Ishikawa (cell line): ENCODE measurements at regions not wholly inside any gene's neighbourhood (a gene's known extent, or its start where the extent isn't known, plus 50 kb on each side); places are given as distances from the start of the nearest gene placed in this dataset.

ENCODE experiments used
- CREB1 ChIP-seq: IDR thresholded peaks from 2 replicates; pipeline ENCODE4 v1.6.1; 2012; ENCODE audit warnings: low read depth
- EGR1 ChIP-seq: IDR thresholded peaks from 2 replicates; pipeline ENCODE4 v1.6.1; 2012
- EP300 ChIP-seq: IDR thresholded peaks from 2 replicates; pipeline ENCODE4 v1.6.1; 2012; ENCODE audit warnings: borderline replicate concordance
- NFIC ChIP-seq: IDR thresholded peaks from 2 replicates; pipeline ENCODE4 v1.6.1; 2012
- TAF1 ChIP-seq: IDR thresholded peaks from 2 replicates; pipeline ENCODE4 v1.6.1; 2012; ENCODE audit warnings: low read depth, mild to moderate bottlenecking
- TCF12 ChIP-seq: IDR thresholded peaks from 2 replicates; pipeline ENCODE4 v1.6.1; 2012; ENCODE audit warnings: low read depth
- TF ChIP-seq, protein P1 (sequence below): IDR thresholded peaks from 2 replicates; pipeline ENCODE4 v1.6.1; 2012
- TF ChIP-seq, protein P2 (sequence below): IDR thresholded peaks from 2 replicates; pipeline ENCODE4 v1.6.1; 2012; ENCODE audit warnings: low read depth, mild to moderate bottlenecking
- TF ChIP-seq, protein P3 (sequence below): IDR thresholded peaks from 2 replicates; pipeline ENCODE4 v1.6.1; 2012

DNA sequence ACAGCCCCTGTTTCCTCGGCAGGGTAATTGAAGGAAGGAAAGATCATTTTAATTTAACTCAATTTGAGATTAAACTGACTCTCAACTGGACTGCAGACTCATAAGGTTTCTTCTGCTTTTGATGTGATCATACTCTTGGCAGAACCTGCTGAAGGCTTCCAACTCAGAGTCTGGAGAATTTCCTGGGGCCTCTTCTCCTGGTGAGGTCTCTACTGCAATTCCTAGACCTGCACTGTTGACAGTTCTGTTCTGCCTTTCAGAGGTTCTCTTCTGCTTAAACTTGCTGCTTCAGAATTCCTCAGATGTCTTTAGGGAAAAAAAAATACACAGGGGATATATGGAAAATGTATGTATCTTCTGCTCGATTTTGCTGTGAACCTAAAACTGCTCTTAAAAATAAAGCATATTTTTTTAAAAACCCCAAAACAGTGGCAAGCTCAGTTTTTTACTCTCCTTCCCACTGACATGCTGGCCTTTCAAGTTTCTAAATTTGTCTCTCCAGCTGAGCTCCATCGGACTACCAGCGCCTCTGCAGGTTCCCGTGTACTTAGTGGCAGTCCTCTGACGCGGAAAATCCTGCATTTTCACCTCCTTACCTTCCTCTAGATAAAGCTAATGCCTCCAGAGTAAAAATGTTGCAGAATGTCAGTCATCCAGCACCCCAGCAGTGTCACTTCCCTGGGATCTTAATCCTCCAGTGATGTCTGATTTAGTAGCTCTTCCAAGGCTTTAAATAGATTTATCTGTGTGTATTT, 733.5 kb upstream of the SGCG start:
- TF ChIP-seq NFIC: no peak
- TF ChIP-seq EGR1: no peak
- TF ChIP-seq, protein P1, sequence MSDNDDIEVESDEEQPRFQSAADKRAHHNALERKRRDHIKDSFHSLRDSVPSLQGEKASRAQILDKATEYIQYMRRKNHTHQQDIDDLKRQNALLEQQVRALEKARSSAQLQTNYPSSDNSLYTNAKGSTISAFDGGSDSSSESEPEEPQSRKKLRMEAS: no peak
- no peak for TF ChIP-seq EP300
- TF ChIP-seq TCF12: no peak
- TF ChIP-seq, protein P2, sequence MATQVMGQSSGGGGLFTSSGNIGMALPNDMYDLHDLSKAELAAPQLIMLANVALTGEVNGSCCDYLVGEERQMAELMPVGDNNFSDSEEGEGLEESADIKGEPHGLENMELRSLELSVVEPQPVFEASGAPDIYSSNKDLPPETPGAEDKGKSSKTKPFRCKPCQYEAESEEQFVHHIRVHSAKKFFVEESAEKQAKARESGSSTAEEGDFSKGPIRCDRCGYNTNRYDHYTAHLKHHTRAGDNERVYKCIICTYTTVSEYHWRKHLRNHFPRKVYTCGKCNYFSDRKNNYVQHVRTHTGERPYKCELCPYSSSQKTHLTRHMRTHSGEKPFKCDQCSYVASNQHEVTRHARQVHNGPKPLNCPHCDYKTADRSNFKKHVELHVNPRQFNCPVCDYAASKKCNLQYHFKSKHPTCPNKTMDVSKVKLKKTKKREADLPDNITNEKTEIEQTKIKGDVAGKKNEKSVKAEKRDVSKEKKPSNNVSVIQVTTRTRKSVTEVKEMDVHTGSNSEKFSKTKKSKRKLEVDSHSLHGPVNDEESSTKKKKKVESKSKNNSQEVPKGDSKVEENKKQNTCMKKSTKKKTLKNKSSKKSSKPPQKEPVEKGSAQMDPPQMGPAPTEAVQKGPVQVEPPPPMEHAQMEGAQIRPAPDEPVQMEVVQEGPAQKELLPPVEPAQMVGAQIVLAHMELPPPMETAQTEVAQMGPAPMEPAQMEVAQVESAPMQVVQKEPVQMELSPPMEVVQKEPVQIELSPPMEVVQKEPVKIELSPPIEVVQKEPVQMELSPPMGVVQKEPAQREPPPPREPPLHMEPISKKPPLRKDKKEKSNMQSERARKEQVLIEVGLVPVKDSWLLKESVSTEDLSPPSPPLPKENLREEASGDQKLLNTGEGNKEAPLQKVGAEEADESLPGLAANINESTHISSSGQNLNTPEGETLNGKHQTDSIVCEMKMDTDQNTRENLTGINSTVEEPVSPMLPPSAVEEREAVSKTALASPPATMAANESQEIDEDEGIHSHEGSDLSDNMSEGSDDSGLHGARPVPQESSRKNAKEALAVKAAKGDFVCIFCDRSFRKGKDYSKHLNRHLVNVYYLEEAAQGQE: no peak
- TF ChIP-seq TAF1: no peak
- TF ChIP-seq, protein P3, sequence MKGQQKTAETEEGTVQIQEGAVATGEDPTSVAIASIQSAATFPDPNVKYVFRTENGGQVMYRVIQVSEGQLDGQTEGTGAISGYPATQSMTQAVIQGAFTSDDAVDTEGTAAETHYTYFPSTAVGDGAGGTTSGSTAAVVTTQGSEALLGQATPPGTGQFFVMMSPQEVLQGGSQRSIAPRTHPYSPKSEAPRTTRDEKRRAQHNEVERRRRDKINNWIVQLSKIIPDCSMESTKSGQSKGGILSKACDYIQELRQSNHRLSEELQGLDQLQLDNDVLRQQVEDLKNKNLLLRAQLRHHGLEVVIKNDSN: no peak
- no peak for TF ChIP-seq CREB1
